ENCODE measurements at regions not wholly inside any gene's neighbourhood (a gene's known extent, or its start where the extent isn't known, plus 50 kb on each side); places are given as distances from the start of the nearest gene placed in this dataset.

- no peak overlapping the region for H3K4me3 ChIP-seq
- ATAC-seq (no peak), DNase-seq (no peak)
- H3K9me3 ChIP-seq, result no peaks in the 10 kb centered on the region
- no peak overlapping the region for H3K27ac ChIP-seq
- H3K36me3 ChIP-seq, result no peaks in the 10 kb centered on the region
- intact Hi-C loops (cut with DNase I; ENCODE audit: low total_unique reads), result no loop called here
- H3K27me3 ChIP-seq, result peaks cover 0 to 14% (median 2%) of the 10 kb centered on the region in 3 donors
- H3K4me1 ChIP-seq, result no peaks in the 10 kb centered on the region
- in situ Hi-C loops (cut with MboI; ENCODE audit: low sequenced_read_pairs in 4 of 4), result loop anchor here in 2 of 4 donors (25.0 kb wide), 1 partner anchor 716 kb away; no protein-coding TSS in a partner anchor
- TF ChIP-seq, protein P1, sequence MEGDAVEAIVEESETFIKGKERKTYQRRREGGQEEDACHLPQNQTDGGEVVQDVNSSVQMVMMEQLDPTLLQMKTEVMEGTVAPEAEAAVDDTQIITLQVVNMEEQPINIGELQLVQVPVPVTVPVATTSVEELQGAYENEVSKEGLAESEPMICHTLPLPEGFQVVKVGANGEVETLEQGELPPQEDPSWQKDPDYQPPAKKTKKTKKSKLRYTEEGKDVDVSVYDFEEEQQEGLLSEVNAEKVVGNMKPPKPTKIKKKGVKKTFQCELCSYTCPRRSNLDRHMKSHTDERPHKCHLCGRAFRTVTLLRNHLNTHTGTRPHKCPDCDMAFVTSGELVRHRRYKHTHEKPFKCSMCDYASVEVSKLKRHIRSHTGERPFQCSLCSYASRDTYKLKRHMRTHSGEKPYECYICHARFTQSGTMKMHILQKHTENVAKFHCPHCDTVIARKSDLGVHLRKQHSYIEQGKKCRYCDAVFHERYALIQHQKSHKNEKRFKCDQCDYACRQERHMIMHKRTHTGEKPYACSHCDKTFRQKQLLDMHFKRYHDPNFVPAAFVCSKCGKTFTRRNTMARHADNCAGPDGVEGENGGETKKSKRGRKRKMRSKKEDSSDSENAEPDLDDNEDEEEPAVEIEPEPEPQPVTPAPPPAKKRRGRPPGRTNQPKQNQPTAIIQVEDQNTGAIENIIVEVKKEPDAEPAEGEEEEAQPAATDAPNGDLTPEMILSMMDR (IDR thresholded peaks at IDR 0.05 in 4 of 5, conservative IDR thresholded peaks at IDR 0.05 in 1 of 5), result no peak
- TF ChIP-seq POLR2A (IDR thresholded peaks at IDR 0.05), result no peak
These were observed 238.5 kb upstream of the CSF3R start for GRCh38 chr1:36721261-36721660.

- H3K4me1 ChIP-seq, result no peaks in the 10 kb centered on the region
- H3K36me3 ChIP-seq, result no peaks in the 10 kb centered on the region
- no peak overlapping the region for H3K27ac ChIP-seq
- no peak overlapping the region for H3K4me3 ChIP-seq
- H3K27me3 ChIP-seq, result peaks cover under 1 to 25% (median 12%) of the 10 kb centered on the region in 3 donors
- ATAC-seq, result no peak
- intact Hi-C loops (cut with DNase I; ENCODE audit: low total_unique reads), result no loop called here
- in situ Hi-C loops (cut with MboI; ENCODE audit: low sequenced_read_pairs in 4 of 4), result loop anchor here in 2 of 4 donors (25.0 kb wide), 1 partner anchor 720 kb away; no protein-coding TSS in a partner anchor
- no peak for DNase-seq
- no peaks in the 10 kb centered on the region for H3K9me3 ChIP-seq
- no peak for TF ChIP-seq POLR2A (IDR thresholded peaks at IDR 0.05)
- TF ChIP-seq, protein P1 (IDR thresholded peaks at IDR 0.05 in 4 of 5, conservative IDR thresholded peaks at IDR 0.05 in 1 of 5), result no peak
These were observed 234.7 kb upstream of the CSF3R start for GRCh38 chr1:36717431-36717830.

DNA sequence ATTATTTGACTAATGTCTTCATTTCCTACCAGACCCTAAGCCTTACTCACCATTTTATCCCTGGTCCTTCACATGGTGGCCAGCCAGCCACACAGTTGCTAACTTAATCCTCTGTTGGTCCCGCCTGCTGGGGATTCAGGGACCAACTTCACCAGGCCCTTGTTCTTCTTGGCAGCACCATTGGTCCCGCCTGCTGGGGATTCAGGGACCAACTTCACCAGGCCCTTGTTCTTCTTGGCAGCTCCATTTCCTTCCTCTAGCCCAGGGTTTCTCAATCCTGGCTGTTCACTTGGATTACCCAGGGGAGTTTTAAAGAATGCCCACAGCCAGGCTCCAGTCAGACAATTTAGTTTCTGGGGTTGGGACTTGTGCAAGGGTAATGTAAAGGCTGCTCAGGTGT is 233.1 kb upstream of the CSF3R start:
- no peak for DNase-seq
- Histone ChIP-seq H3K4me1 (no peaks in the 10 kb centered on the region), H3K4me3 (no peak overlapping the region), H3K27me3 (peaks cover 17 to 27% (median 25%) of the 10 kb centered on the region in 3 donors), H3K36me3 (no peaks in the 10 kb centered on the region), H3K9me3 (no peaks in the 10 kb centered on the region), H3K27ac (no peak overlapping the region)
- intact Hi-C loops (cut with DNase I; ENCODE audit: low total_unique reads) (no loop called here), in situ Hi-C loops (cut with MboI; ENCODE audit: low sequenced_read_pairs in 4 of 4) (loop anchor here in 2 of 4 donors (25.0 kb wide), 1 partner anchor 722 kb away; no protein-coding TSS in a partner anchor)
- ATAC-seq, result no peak
- TF ChIP-seq POLR2A (IDR thresholded peaks at IDR 0.05), result no peak
- TF ChIP-seq, protein P1 (IDR thresholded peaks at IDR 0.05 in 4 of 5, conservative IDR thresholded peaks at IDR 0.05 in 1 of 5), result no peak

GRCh38 chr1:36714301-36714700 is 231.6 kb upstream of the CSF3R start:
- peaks cover 29 to 36% (median 35%) of the 10 kb centered on the region in 3 donors for H3K27me3 ChIP-seq
- in situ Hi-C loops (cut with MboI; ENCODE audit: low sequenced_read_pairs in 4 of 4), result loop anchor here in 2 of 4 donors (25.0 kb wide), 1 partner anchor 723 kb away; no protein-coding TSS in a partner anchor
- ATAC-seq, result no peak

More at GRCh38 chr1:36714301-36714700, 231.6 kb upstream of the CSF3R start:
- intact Hi-C loops (cut with DNase I; ENCODE audit: low total_unique reads), result no loop called here
- H3K27ac ChIP-seq, result no peak overlapping the region
- H3K4me3 ChIP-seq, result no peak overlapping the region
- H3K9me3 ChIP-seq, result no peaks in the 10 kb centered on the region
- DNase-seq, result no peak
- no peak for TF ChIP-seq POLR2A (IDR thresholded peaks at IDR 0.05)
- TF ChIP-seq, protein P1 (IDR thresholded peaks at IDR 0.05 in 4 of 5, conservative IDR thresholded peaks at IDR 0.05 in 1 of 5), result no peak
- H3K4me1 ChIP-seq, result no peaks in the 10 kb centered on the region
- no peaks in the 10 kb centered on the region for H3K36me3 ChIP-seq

Data from gastrocnemius medialis (tissue), 4 donors.